GM12878 (cell line): ENCODE measurements at regions not wholly inside any gene's neighbourhood (a gene's known extent, or its start where the extent isn't known, plus 50 kb on each side); places are given as distances from the start of the nearest gene placed in this dataset.
A peak's percentile ranks its signal among the peaks of the same experiment; 100 is the strongest.

Experiments used
- CREB1 ChIP-seq: IDR thresholded peaks from 2 replicates; pipeline ENCODE4 v1.6.1; 2012; ENCODE audit warnings: low read depth, mild to moderate bottlenecking, inconsistent platforms
- E2F4 ChIP-seq: IDR thresholded peaks from 2 replicates; pipeline ENCODE4 v1.6.1; 2012; ENCODE audit warnings: low read depth, low read length, improper control_type of control experiment
- FOXK2 ChIP-seq: fragments of 450-650 bp; IDR thresholded peaks from 2 replicates; pipeline ENCODE4 v1.6.1; 2017; ENCODE audit warnings: mild to moderate bottlenecking, moderate library complexity
- HDAC2 ChIP-seq: fragments of 200-600 bp; sonication (generic); IDR thresholded peaks from 2 replicates; pipeline ENCODE4 v1.6.1; 2017
- IRF3 ChIP-seq: fragments of 450-650 bp; IDR thresholded peaks from 2 replicates; pipeline ENCODE4 v1.6.1; 2014; ENCODE audit warnings: mild to moderate bottlenecking
- MYB ChIP-seq: fragments of 150-350 bp; IDR thresholded peaks from 2 replicates; pipeline ENCODE4 v1.6.1; 2014; ENCODE audit warnings: mild to moderate bottlenecking, low read depth, low read length, borderline replicate concordance
- RUNX3 ChIP-seq: IDR thresholded peaks from 2 replicates; pipeline ENCODE4 v1.6.1; 2012; ENCODE audit warnings: low read length, inconsistent platforms
- SMAD1 ChIP-seq: fragments of 450-650 bp; IDR thresholded peaks from 2 replicates; pipeline ENCODE4 v1.6.1; 2018; ENCODE audit warnings: mild to moderate bottlenecking, low read depth; ENCODE audit not compliant: partially characterized antibody
- SMAD5 ChIP-seq: IDR thresholded peaks from 2 replicates; pipeline ENCODE4 v1.6.1; 2016; ENCODE audit warnings: antibody characterized with exemption, low read depth
- SREBF1 ChIP-seq: IDR thresholded peaks from 2 replicates; pipeline ENCODE4 v1.6.1; 2012; ENCODE audit warnings: mild to moderate bottlenecking, low read length

- TF ChIP-seq FOXK2 = no peak
- TF ChIP-seq E2F4 = no peak
- no peak for TF ChIP-seq IRF3
- TF ChIP-seq RUNX3 = peak; percentile 98
- no peak for TF ChIP-seq SREBF1
- TF ChIP-seq MYB = no peak
- TF ChIP-seq SMAD1 = no peak
- TF ChIP-seq CREB1 = peak; percentile 72
- no peak for TF ChIP-seq HDAC2
- no peak for TF ChIP-seq SMAD5
- TF ChIP-seq, all 136 proteins: peak for 42
Observed at GRCh38 chr2:196239622-196240587, 68.5 kb upstream of the STK17B start (continued).
